ENCODE measurements at regions not wholly inside any gene's neighbourhood (a gene's known extent, or its start where the extent isn't known, plus 50 kb on each side); places are given as distances from the start of the nearest gene placed in this dataset.
"Not testable (repeated sequence)": the region's sequence is repeated elsewhere in the genome, so short reads cannot be mapped to it uniquely, and the experiment has no call there.

- H3K4me2 ChIP-seq (ENCODE audit: low read depth, low read length); POLR2A ChIA-PET; H3K4me3 ChIP-seq (replicated peaks in 1 of 3; ENCODE audit: insufficient read depth in 1 of 3, low read depth in 2 of 3, low read length in 3 of 3); H3K27me3 ChIP-seq (ENCODE audit: control insufficient read depth in 1 of 2, insufficient read depth in 2 of 2, low read length in 2 of 2); BruUV-seq (replicated peaks); intact Hi-C loops (cut with micrococcal nuclease; ENCODE audit: unreplicated experiment); CTCF ChIA-PET (ENCODE audit: low intra/inter-chr PET ratio, low total read pairs); H3K4me1 ChIP-seq (ENCODE audit: insufficient read depth, low read length); H3K9ac ChIP-seq (ENCODE audit: insufficient read depth, low read depth, low read length); H4K20me1 ChIP-seq (ENCODE audit: insufficient read depth, low read length); H3K27ac ChIP-seq (ENCODE audit: extremely low read length, insufficient read depth, low read length); in situ Hi-C loops (cut with HindIII; ENCODE audit: extremely low pct_ligation_motif_present, low pct_unique_long_range_greater_than_20kb); H3K9me3 ChIP-seq (ENCODE audit: low read length); H2AFZ ChIP-seq (ENCODE audit: low read length); ATAC-seq; H3K36me3 ChIP-seq (replicated peaks in 1 of 2; ENCODE audit: control insufficient read depth in 1 of 2, insufficient read depth in 2 of 2, low read length in 2 of 2); DNase-seq (ENCODE audit: low spot score); H3K79me2 ChIP-seq (ENCODE audit: insufficient read depth, low read length); FAIRE-seq: not testable (repeated sequence)
These were observed 208.1 kb downstream of the ATP6V0E2 start for GRCh38 chr7:150081865-150082264.

GRCh38 chr7:150084724-150085123 is 211.0 kb downstream of the ATP6V0E2 start:
- peak; percentile 61; the same call in 2 of the 3 replicates for ATAC-seq
- BruUV-seq (replicated peaks); in situ Hi-C loops (cut with HindIII; ENCODE audit: extremely low pct_ligation_motif_present, low pct_unique_long_range_greater_than_20kb): not testable (repeated sequence)

GRCh38 chr7:150087478-150087877 is 213.7 kb downstream of the ATP6V0E2 start:
- ATAC-seq; H3K4me3 ChIP-seq (replicated peaks in 1 of 3; ENCODE audit: insufficient read depth in 1 of 3, low read depth in 2 of 3, low read length in 3 of 3); CTCF ChIA-PET (ENCODE audit: low intra/inter-chr PET ratio, low total read pairs); POLR2A ChIA-PET; H3K4me1 ChIP-seq (ENCODE audit: insufficient read depth, low read length); intact Hi-C loops (cut with micrococcal nuclease; ENCODE audit: unreplicated experiment); FAIRE-seq; BruUV-seq (replicated peaks); H3K4me2 ChIP-seq (ENCODE audit: low read depth, low read length); in situ Hi-C loops (cut with HindIII; ENCODE audit: extremely low pct_ligation_motif_present, low pct_unique_long_range_greater_than_20kb); H4K20me1 ChIP-seq (ENCODE audit: insufficient read depth, low read length); H3K79me2 ChIP-seq (ENCODE audit: insufficient read depth, low read length); H3K9me3 ChIP-seq (ENCODE audit: low read length); H3K27me3 ChIP-seq (ENCODE audit: control insufficient read depth in 1 of 2, insufficient read depth in 2 of 2, low read length in 2 of 2); DNase-seq (ENCODE audit: low spot score); H3K27ac ChIP-seq (ENCODE audit: extremely low read length, insufficient read depth, low read length); H2AFZ ChIP-seq (ENCODE audit: low read length); H3K36me3 ChIP-seq (replicated peaks in 1 of 2; ENCODE audit: control insufficient read depth in 1 of 2, insufficient read depth in 2 of 2, low read length in 2 of 2); H3K9ac ChIP-seq (ENCODE audit: insufficient read depth, low read depth, low read length): not testable (repeated sequence)
- WGBS (ENCODE audit: low lambda C conversion rate), result 1% methylated on average over 4 of the region's 4 CpGs

More at GRCh38 chr7:150084724-150085123, 211.0 kb downstream of the ATP6V0E2 start:
- H3K4me2 ChIP-seq (ENCODE audit: low read depth, low read length); FAIRE-seq; H3K9ac ChIP-seq (ENCODE audit: insufficient read depth, low read depth, low read length); H3K27me3 ChIP-seq (ENCODE audit: control insufficient read depth in 1 of 2, insufficient read depth in 2 of 2, low read length in 2 of 2); H3K4me3 ChIP-seq (replicated peaks in 1 of 3; ENCODE audit: insufficient read depth in 1 of 3, low read depth in 2 of 3, low read length in 3 of 3); H2AFZ ChIP-seq (ENCODE audit: low read length); H3K27ac ChIP-seq (ENCODE audit: extremely low read length, insufficient read depth, low read length); POLR2A ChIA-PET; DNase-seq (ENCODE audit: low spot score); H3K4me1 ChIP-seq (ENCODE audit: insufficient read depth, low read length); H3K79me2 ChIP-seq (ENCODE audit: insufficient read depth, low read length); intact Hi-C loops (cut with micrococcal nuclease; ENCODE audit: unreplicated experiment); CTCF ChIA-PET (ENCODE audit: low intra/inter-chr PET ratio, low total read pairs); H3K36me3 ChIP-seq (replicated peaks in 1 of 2; ENCODE audit: control insufficient read depth in 1 of 2, insufficient read depth in 2 of 2, low read length in 2 of 2); H3K9me3 ChIP-seq (ENCODE audit: low read length); H4K20me1 ChIP-seq (ENCODE audit: insufficient read depth, low read length): not testable (repeated sequence)
- 43% methylated on average over 4 of the region's 4 CpGs for WGBS (ENCODE audit: low lambda C conversion rate)
